NT2/D1 (cell line): ENCODE measurements at regions not wholly inside any gene's neighbourhood (a gene's known extent, or its start where the extent isn't known, plus 50 kb on each side); places are given as distances from the start of the nearest gene placed in this dataset.
A peak's percentile ranks its signal among the peaks of the same experiment; 100 is the strongest.

Source experiments
- DNase-seq: peaks from one replicate; pipeline ENCODE4 v3.0.0-alpha.2; 2011; ENCODE audit warnings: low read depth, low spot score
- H3K27me3 ChIP-seq: 2 replicates; pipeline ENCODE4 v1.6.0; 2011; ENCODE audit warnings: mild to moderate bottlenecking; ENCODE audit not compliant: insufficient read length, insufficient read depth
- H3K36me3 ChIP-seq: 2 replicates; pipeline ENCODE4 v1.6.1; 2011; ENCODE audit warnings: mild to moderate bottlenecking, low read length, mixed read lengths; ENCODE audit not compliant: insufficient read depth, insufficient read length
- H3K4me1 ChIP-seq: 2 replicates; pipeline ENCODE4 v1.5.1; 2011; ENCODE audit not compliant: insufficient read depth, insufficient read length
- H3K4me3 ChIP-seq: 2 replicates; pipeline ENCODE4 v1.5.1; 2011; ENCODE audit warnings: low read depth; ENCODE audit not compliant: insufficient read length
- H3K9ac ChIP-seq: 2 replicates; pipeline ENCODE4 v1.6.0; 2011; ENCODE audit warnings: low read depth; ENCODE audit not compliant: insufficient read length
- H3K9me3 ChIP-seq: 2 replicates; pipeline ENCODE4 v1.5.1; 2011; ENCODE audit warnings: mild to moderate bottlenecking, low read length; ENCODE audit not compliant: insufficient read depth
- SUZ12 ChIP-seq: IDR thresholded peaks from 2 replicates; pipeline ENCODE4 v1.6.1; 2011; ENCODE audit not compliant: insufficient read length, insufficient read depth; ENCODE audit errors: extremely low read depth
- YY1 ChIP-seq: IDR thresholded peaks from 2 replicates; pipeline ENCODE4 v1.6.1; 2011; ENCODE audit not compliant: insufficient read length, insufficient read depth
- ZNF274 ChIP-seq: IDR thresholded peaks from 2 replicates; pipeline ENCODE4 v1.6.1; 2011; ENCODE audit warnings: mild to moderate bottlenecking, low read depth, low read length

- DNase-seq = no peak
- Histone ChIP-seq H3K9me3 (no peaks in the 10 kb centered on the region), H3K9ac (no peak overlapping the region), H3K36me3 (no peaks in the 10 kb centered on the region), H3K4me1 (peaks cover 2% of the 10 kb centered on the region), H3K27me3 (no peaks in the 10 kb centered on the region), H3K4me3 (no peak overlapping the region)
- no peak for TF ChIP-seq ZNF274
- TF ChIP-seq YY1 = no peak
Measured at GRCh38 chr5:171509467-171509866, 90.0 kb downstream of the FGF18 start.

DNA sequence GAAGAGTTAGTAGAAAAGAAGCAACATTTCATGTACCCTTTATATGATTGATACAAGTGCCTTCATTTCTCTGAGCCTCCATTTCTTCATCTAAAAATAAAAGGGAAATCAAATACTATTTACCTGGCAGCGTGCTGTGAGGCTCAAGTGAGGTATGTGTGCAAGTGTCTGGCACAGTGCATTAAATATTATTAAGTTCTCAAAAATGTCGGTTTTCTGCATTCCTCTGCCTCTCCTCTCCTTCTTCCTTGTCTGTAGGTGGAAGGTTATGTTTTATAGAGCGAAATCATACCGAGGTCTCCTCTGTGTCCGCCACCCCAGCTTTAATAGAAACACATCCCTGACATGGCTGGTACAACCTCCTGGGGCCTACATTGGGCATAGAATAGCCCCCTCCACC is 93.0 kb downstream of the FGF18 start:
- Histone ChIP-seq H3K9ac (no peak overlapping the region), H3K27me3 (peaks cover 2% of the 10 kb centered on the region), H3K36me3 (no peaks in the 10 kb centered on the region), H3K9me3 (no peaks in the 10 kb centered on the region), H3K4me3 (no peak overlapping the region), H3K4me1 (peaks cover 5% of the 10 kb centered on the region)
- TF ChIP-seq YY1 (no peak), SUZ12 (no peak), ZNF274 (no peak)
- DNase-seq = no peak

DNA sequence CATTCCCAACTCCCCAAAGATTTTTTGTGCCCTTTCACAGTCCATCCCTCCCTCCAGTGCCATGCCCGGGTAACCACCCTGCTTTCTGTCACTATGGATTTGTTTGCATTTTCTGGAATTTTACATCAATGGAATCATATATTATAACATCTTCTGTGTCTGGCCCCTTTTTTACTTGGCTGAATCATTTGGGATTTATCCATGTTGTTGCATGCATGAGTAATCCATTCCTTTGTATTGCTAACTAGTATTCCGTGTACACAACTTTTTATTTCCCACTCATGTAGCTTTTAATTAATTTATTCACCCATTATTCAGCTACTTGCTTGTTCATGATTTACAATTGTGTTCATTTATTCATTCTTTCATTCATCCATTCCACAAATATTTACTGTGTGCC is 94.1 kb downstream of the FGF18 start:
- no peak overlapping the region for H3K4me3 ChIP-seq
- no peak for DNase-seq
- H3K36me3 ChIP-seq = no peaks in the 10 kb centered on the region
- no peak overlapping the region for H3K9ac ChIP-seq
- H3K9me3 ChIP-seq = no peaks in the 10 kb centered on the region
- TF ChIP-seq ZNF274 = no peak
- TF ChIP-seq SUZ12 = no peak
- TF ChIP-seq YY1 = no peak
- H3K4me1 ChIP-seq = peaks cover 6% of the 10 kb centered on the region
- H3K27me3 ChIP-seq = peaks cover 3% of the 10 kb centered on the region

- TF ChIP-seq ZNF274 (no peak), YY1 (no peak), SUZ12 (no peak)
- no peak overlapping the region for H3K9ac ChIP-seq
- H3K4me1 ChIP-seq = peaks cover 26% of the 10 kb centered on the region
- H3K4me3 ChIP-seq = no peak overlapping the region
- H3K36me3 ChIP-seq = no peaks in the 10 kb centered on the region
- peaks cover 3% of the 10 kb centered on the region for H3K27me3 ChIP-seq
- no peak for DNase-seq
- no peaks in the 10 kb centered on the region for H3K9me3 ChIP-seq
Measured at GRCh38 chr5:171518916-171519315, 99.5 kb downstream of the FGF18 start.

GRCh38 chr5:171520300-171521174 is 101.1 kb downstream of the FGF18 start:
- H3K9me3 ChIP-seq = no peaks in the 10 kb centered on the region
- no peaks in the 10 kb centered on the region for H3K36me3 ChIP-seq
- peak overlapping the region; percentile 70 for H3K9ac ChIP-seq
- H3K27me3 ChIP-seq = peaks cover 3% of the 10 kb centered on the region
- peak; percentile 48 for DNase-seq
- H3K4me1 ChIP-seq = peaks cover 26% of the 10 kb centered on the region
- no peak for TF ChIP-seq ZNF274
- TF ChIP-seq SUZ12 = no peak
- TF ChIP-seq YY1 = no peak
- H3K4me3 ChIP-seq = peak overlapping the region; percentile 36

- H3K9me3 ChIP-seq = no peaks in the 10 kb centered on the region
- H3K4me3 ChIP-seq = no peak overlapping the region
- H3K36me3 ChIP-seq = no peaks in the 10 kb centered on the region
- no peak overlapping the region for H3K9ac ChIP-seq
- peaks cover 3% of the 10 kb centered on the region for H3K27me3 ChIP-seq
- H3K4me1 ChIP-seq = peaks cover 25% of the 10 kb centered on the region
- peak; percentile 20 for DNase-seq
- TF ChIP-seq ZNF274 = no peak
- no peak for TF ChIP-seq SUZ12
- no peak for TF ChIP-seq YY1
Measured at GRCh38 chr5:171521219-171521633, 101.8 kb downstream of the FGF18 start.

DNA sequence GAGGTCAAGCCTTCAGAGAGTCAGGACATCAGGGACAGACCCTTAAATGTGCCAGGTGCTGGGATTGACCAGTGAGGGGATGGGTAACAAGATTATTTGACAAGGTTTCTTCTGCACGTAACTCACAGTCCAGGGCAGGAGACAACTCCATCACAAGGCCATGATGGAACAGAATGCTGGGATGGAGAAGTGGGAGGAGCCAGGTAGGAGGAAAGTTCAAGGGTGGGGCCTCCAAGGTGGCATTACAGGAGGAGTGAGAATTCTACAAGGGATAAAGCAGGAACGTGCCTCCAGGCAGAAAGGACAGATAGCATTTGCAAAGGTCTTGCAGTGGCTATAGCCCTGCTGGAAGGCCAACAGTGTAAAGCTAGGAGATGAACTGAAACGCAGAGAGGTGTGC is 102.2 kb downstream of the FGF18 start:
- Histone ChIP-seq H3K4me1 (peaks cover 25% of the 10 kb centered on the region), H3K9ac (no peak overlapping the region), H3K27me3 (peaks cover 3% of the 10 kb centered on the region), H3K36me3 (no peaks in the 10 kb centered on the region), H3K9me3 (no peaks in the 10 kb centered on the region), H3K4me3 (no peak overlapping the region)
- DNase-seq = no peak
- no peak for TF ChIP-seq SUZ12
- no peak for TF ChIP-seq YY1
- TF ChIP-seq ZNF274 = no peak
